PC-3 (cell line): ENCODE measurements at regions not wholly inside any gene's neighbourhood (a gene's known extent, or its start where the extent isn't known, plus 50 kb on each side); places are given as distances from the start of the nearest gene placed in this dataset.

Experiments
- CTCF ChIP-seq: fragments of 300-600 bp; sonication (generic); conservative IDR thresholded peaks from 2 replicates; pipeline ENCODE4 v1.5.1; 2017; ENCODE audit warnings: antibody characterized with exemption, low read depth, mild to moderate bottlenecking, low read length
- EZH2 ChIP-seq: fragments of 300-600 bp; sonication (generic); IDR thresholded peaks from one replicate; pipeline ENCODE4 v1.6.1; 2017; ENCODE audit warnings: antibody characterized with exemption, mild to moderate bottlenecking, low read length; ENCODE audit not compliant: unreplicated experiment
- EZH2phosphoT487 ChIP-seq: fragments of 300-600 bp; sonication (generic); IDR thresholded peaks from 2 replicates; pipeline ENCODE4 v1.6.1; 2018; ENCODE audit warnings: mild to moderate bottlenecking, antibody characterized with exemption, low read length, borderline replicate concordance

GRCh38 chr1:168391851-168392681 lies 111.4 kb downstream of the TBX19 start:
- no peak for TF ChIP-seq CTCF
- no peak for TF ChIP-seq EZH2
- no peak for TF ChIP-seq EZH2phosphoT487
